ENCODE measurements at regions not wholly inside any gene's neighbourhood (a gene's known extent, or its start where the extent isn't known, plus 50 kb on each side); places are given as distances from the start of the nearest gene placed in this dataset.

GRCh38 chr12:127899971-127900370 lies 367.0 kb upstream of the TMEM132C start:
- TF ChIP-seq, protein P1, sequence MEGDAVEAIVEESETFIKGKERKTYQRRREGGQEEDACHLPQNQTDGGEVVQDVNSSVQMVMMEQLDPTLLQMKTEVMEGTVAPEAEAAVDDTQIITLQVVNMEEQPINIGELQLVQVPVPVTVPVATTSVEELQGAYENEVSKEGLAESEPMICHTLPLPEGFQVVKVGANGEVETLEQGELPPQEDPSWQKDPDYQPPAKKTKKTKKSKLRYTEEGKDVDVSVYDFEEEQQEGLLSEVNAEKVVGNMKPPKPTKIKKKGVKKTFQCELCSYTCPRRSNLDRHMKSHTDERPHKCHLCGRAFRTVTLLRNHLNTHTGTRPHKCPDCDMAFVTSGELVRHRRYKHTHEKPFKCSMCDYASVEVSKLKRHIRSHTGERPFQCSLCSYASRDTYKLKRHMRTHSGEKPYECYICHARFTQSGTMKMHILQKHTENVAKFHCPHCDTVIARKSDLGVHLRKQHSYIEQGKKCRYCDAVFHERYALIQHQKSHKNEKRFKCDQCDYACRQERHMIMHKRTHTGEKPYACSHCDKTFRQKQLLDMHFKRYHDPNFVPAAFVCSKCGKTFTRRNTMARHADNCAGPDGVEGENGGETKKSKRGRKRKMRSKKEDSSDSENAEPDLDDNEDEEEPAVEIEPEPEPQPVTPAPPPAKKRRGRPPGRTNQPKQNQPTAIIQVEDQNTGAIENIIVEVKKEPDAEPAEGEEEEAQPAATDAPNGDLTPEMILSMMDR (IDR thresholded peaks at IDR 0.05 in 8 of 11, conservative IDR thresholded peaks at IDR 0.05 in 3 of 11) = no peak
- no peak for TF ChIP-seq POLR2A (IDR thresholded peaks at IDR 0.05)
